Central memory CD4-positive, alpha-beta T cell (primary cell): ENCODE measurements at regions not wholly inside any gene's neighbourhood (a gene's known extent, or its start where the extent isn't known, plus 50 kb on each side); places are given as distances from the start of the nearest gene placed in this dataset.

Source experiments
- DNase-seq: peaks from one replicate; pipeline ENCODE4 v3.0.0; 2022

DNA sequence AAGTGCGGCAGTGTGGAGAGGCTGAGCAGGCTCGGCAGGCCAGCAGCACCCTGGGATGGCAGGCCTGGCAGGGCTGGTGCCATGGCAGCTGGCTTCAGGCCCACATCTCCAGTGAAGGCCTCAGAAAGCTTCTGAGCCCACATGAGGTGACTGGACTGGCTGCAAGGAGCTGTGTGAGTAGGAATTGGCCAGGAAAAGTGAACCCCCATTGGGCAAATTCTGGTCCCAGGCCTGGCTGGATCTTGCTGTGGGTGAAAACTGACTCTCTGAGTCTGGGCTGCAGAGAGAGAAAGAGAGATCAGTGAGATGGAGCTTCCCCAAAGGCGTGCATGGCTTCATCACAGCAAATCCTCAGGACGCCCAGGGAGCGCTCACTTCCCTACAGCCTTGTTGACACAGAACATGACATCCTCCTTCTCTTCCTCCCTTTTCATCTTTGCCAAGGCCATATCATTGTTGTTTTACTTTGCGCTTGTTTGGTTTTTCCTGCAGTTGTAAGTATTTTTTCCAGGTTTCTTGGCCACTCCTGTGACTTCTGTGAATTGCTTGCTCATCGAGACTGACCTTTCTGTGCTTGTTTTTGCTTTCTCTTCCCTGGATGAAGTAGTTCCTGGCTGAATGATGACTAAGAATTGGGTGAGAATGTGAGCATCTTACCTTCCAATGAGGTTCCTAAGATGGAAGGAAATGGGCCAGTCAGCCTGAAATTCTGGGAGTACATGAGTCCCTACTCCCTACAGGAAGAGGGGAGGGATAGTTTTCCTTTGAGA lies 299.1 kb downstream of the TLE3 start:
- no peak for DNase-seq

- no peak for DNase-seq
Observed at GRCh38 chr15:69801144-69801543, 296.6 kb downstream of the TLE3 start.

- DNase-seq = no peak
Observed at GRCh38 chr15:69802432-69802831, 295.3 kb downstream of the TLE3 start.

DNA sequence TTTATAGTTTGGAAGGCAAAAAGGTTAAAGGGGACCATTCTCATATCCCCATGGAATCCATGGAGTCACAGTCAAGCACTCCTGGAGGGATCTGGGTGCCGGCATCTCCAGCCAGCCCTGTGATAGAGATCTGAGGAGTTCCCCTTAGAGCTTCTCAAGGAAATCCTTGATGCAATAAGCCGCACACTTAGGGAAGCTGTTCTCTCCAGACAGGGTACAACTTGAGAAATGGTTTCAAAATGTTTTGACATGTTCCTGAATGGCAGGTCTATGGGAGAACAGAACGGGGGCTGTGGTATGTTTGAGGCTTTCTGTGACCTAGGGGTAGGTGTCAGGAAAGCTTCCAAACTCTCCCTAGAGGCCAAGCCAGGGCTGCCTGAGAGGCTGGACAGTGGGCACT lies 292.9 kb downstream of the TLE3 start:
- DNase-seq = no peak

DNA sequence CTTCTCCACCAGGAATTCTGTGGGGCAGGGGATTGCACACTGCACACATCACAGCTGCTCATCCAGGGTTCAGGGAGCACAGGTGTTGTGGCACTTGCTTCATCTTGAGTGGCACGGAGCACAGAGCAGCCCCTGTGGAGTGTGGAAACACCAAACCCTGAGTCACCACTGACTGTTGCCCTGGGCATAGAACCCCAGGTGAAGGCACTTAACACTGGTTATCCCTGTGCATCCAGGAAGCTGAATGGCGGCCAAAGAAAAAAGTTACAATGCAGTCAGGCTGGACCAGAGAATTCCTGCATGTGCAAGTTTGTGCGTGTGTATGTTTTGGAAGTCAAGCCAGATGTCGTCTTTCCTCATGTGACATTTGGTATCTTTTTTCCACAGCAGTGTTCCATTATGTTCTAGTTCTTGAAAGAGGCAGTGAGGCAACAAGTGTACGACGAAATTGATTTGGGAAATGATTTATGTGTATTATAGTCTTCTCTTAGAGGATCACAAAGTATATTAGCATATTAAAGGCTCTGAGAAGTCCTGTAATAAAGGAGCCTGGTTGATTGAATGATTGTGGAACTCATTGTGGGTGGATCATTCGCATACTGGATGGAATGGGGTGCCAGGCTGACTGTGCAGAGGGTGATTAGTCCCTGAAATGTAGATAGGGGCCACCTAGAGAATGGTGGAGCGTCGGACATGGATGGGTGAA lies 292.3 kb downstream of the TLE3 start:
- no peak for DNase-seq

DNA sequence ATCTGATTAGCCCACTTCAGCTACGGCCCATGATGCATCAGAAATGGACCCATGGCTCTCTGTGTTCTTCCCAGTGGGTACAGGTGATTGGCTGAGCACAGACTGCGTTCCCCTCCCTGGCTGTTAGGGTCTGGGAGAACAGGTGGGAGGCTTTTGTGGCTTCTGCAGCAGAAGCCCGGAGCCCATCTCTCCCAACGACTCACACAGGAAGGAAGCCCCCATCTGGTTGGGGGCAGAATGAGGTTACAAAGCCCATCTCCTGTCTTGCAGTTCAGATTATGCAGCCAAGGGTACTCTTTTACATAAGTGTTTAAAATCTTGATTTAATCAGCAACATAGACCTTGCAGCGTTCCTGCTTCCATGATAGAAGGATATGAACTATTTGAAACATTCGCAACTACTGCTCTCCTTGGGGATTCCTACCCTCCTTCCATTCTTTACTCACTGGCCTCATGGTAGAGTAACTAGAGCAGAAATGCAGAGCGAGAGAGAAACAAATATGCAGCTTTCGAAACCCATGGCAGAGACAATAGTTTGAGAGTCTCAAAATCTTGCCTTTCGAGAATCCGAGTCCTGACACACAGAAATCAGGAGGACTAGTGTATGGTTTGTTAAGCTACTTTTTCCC lies 291.3 kb downstream of the TLE3 start:
- DNase-seq = no peak

- DNase-seq = no peak
Observed at GRCh38 chr15:69807721-69808120, 290.0 kb downstream of the TLE3 start.

DNA sequence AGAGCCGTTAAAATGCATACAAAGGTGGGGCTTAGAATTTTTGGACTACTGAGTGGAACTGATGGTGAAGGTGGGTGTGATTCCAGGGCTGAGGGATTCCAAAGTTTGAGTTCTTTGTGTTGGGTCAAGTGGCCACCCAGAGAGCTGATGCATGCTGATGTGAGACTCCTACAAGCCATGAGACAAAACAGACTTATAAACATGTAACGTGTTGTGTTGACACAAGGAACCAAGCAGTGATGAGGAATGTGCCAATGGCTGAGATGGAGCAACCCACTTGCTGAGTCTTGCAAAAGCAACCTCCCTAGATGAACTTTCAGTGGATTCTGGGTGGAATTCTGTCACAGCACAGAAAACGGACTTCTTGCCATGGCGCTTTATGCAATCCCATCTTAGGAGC lies 289.0 kb downstream of the TLE3 start:
- no peak for DNase-seq

- no peak for DNase-seq
Observed at GRCh38 chr15:69809421-69809820, 288.3 kb downstream of the TLE3 start.

DNA sequence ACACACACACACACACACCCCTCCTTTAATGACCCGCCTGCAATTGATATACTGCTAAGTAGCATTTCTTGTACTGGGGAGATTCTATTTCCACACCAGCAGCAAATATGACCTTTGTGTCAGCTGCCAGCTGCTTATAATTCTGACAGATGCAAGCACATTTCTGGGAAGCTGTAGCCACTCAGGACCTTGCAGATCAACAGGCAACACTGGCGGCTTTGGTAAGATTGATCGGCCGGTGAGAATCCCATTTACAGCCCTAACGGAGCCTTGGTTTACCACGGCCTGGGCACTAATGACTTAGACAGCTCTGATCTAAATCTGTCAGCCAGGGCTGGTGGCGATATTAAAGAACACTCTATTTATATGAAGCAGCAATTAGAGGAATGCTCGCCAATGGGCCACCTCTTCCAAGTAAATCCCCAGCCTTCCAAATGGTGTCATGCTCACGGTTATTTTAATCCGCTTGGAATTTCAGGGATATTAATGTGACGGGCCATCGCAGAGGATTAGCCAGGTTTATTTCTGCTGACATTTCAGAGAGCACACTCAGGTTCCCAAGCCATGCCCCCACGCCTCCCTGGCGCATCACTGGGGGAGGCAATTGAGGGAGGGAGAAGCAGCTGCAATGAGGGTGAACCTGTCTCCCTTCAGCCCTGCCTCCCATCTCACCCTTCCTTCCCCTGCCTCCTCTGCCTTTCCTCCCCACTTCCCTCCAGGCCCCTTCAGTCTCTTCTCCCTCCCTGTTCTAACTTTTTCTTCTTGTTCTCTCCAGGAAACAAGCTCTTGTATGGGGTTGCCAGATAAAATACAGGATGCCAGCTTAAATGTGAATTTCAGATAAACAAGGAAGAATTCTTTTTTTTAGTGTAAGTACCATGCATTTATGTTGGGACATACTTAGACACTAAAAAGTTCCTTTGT lies 287.0 kb downstream of the TLE3 start:
- DNase-seq = no peak

DNA sequence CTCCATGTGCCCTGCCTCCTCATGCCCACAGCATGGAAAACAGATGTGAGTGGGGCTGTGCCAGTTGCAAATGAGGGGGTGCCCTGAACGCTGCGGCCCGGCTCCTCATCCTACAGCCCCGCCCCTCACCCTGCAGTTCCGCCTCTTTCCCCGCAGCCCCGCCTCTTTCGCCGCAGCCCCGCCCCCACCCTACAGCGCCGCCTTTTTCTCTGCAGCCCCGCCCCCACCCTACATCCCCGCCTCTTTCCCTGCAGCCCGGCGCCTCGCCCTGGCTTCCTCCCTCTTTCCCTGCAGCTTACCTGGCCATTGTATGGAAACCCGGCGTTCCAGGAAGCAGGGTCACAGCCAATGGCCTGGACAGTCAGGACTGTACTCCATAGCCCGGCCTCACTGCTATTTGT lies 284.9 kb downstream of the TLE3 start:
- no peak for DNase-seq

- DNase-seq = no peak
Observed at GRCh38 chr15:69813881-69814280, 283.8 kb downstream of the TLE3 start.

GRCh38 chr15:69814932-69815331 lies 282.8 kb downstream of the TLE3 start:
- DNase-seq = no peak

- DNase-seq = no peak
Observed at GRCh38 chr15:69815793-69816192, 281.9 kb downstream of the TLE3 start.

DNA sequence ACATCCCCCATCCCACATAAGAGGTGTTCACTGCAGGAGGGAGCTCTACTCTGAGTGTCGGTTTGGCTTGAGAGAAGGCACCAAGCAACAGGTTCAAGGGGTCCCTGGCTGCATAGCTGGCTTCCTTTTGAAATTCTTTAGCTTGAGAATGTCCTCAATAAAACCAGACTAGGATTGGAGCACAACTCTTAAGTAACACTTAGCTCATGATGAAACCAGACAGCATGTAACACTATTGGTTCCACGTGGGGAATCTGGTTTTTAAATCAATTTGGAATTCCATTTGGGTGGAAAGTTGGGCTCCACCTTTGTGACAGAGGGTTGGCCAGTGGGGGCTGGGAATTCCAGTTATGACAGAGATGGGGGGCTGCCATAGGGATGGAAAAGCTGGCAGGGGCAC lies 281.2 kb downstream of the TLE3 start:
- DNase-seq = no peak

- DNase-seq = no peak
Observed at GRCh38 chr15:69818529-69818928, 279.2 kb downstream of the TLE3 start.

GRCh38 chr15:69819371-69819770 lies 278.3 kb downstream of the TLE3 start:
- no peak for DNase-seq

DNA sequence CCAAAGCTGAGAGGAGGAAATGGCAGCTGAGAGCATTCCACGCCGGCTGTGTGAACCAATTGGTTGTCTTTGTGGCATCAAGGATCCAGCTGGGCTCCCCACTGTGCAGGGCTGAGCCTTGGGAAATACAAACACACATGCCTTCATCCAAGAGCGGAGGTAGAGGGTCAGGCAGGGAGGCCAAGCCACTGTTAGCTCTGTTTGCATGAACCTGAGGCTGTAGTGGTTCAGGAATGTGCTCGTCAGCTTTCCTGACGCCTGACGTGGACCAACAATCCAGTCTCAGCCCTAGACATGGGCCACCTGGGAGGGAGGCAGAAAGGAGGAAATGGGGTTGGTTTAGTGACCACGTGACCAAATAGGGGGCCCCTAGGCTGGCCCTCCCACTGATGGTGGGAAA lies 276.9 kb downstream of the TLE3 start:
- DNase-seq = no peak

GRCh38 chr15:69823223-69823907 lies 274.4 kb downstream of the TLE3 start:
- DNase-seq = no peak

DNA sequence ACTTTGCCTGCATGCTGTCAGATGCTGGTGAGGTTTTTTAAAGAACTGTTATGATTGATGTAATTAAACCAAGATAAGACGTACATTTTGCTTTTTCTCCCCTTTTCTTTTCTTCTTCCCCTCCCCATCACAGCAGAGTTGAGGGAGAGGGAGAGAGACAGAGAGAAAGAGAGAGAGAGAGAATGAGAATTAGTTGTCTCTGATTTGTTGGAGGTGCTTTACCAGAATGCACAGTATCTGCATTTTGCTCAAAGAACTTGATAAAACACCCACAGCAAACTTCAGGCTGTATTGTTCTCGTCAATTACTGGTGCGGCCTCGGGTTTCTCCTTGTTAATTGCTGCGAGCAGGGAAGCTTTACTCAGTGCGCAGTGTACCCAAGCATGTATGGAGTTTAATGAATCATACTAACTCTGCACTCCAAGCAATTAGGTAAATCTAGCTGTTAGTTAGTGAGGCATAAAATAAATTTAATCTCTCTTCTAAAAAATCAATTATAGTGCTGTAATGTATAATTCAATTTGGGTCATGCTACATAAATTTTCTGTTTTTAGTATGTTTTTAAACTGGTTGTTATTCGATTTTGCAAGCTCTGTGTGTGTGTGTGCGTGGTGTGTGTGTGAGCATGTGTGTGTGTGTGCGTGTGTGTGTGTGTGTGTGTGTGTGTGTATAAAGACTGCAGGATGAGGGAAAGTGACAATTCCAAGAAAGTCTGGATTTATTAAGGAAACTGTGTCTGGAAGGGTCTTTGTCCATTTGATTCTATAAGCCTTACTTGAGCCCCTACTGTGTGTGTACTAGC lies 273.4 kb downstream of the TLE3 start:
- DNase-seq = no peak

- no peak for DNase-seq
Observed at GRCh38 chr15:69824877-69825406, 272.8 kb downstream of the TLE3 start.
